HFFc6 (cell line): ENCODE measurements at regions not wholly inside any gene's neighbourhood (a gene's known extent, or its start where the extent isn't known, plus 50 kb on each side); places are given as distances from the start of the nearest gene placed in this dataset.
"Not testable (repeated sequence)": the region's sequence is repeated elsewhere in the genome, so short reads cannot be mapped to it uniquely, and the experiment has no call there.

ENCODE experiments used
- DNase-seq: peaks from one replicate; pipeline ENCODE4 v3.0.0-alpha.2; 2018
- H3K27ac Mint-ChIP-seq: 2 replicates; pipeline ENCODE4 v1.8.0; 2020; ENCODE audit warnings: mild to moderate bottlenecking, mixed read lengths
- H3K27me3 Mint-ChIP-seq: 2 replicates; pipeline ENCODE4 v1.8.0; 2021; ENCODE audit warnings: mild to moderate bottlenecking, moderate library complexity, mixed read lengths; ENCODE audit not compliant: insufficient read depth
- H3K36me3 Mint-ChIP-seq: 2 replicates; pipeline ENCODE4 v1.8.0; 2021; ENCODE audit warnings: low read depth, mixed read lengths
- H3K4me1 Mint-ChIP-seq: 2 replicates; pipeline ENCODE4 v1.8.0; 2020; ENCODE audit warnings: low read depth, mixed read lengths
- H3K4me3 Mint-ChIP-seq: 2 replicates; pipeline ENCODE4 v1.8.0; 2020; ENCODE audit warnings: mild to moderate bottlenecking, moderate library complexity, mixed read lengths
- H3K9me3 Mint-ChIP-seq: 2 replicates; pipeline ENCODE4 v1.8.0; 2020; ENCODE audit warnings: mild to moderate bottlenecking, mixed read lengths

DNA sequence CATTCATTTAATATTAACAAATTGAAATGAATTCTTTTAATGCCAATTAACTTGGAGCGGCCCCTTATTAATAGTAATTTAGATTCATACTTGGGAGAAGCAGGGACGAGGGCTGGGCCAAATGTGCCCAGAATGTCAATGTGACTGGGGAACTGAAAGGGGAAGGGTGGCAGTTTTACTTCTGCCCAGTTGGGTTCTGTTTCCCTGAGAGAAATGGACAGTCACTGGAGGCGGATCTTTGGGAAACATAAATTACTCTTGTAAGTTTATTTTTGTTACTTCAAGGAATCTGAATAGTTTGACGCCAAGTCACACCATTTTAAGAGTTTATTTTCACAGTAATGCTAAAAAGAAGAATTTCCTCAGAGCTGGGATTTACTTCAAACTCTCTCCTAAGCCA lies 432.1 kb downstream of the CNTNAP3B start:
- H3K4me3 Mint-ChIP-seq, H3K36me3 Mint-ChIP-seq, DNase-seq, H3K9me3 Mint-ChIP-seq, H3K4me1 Mint-ChIP-seq, H3K27ac Mint-ChIP-seq, H3K27me3 Mint-ChIP-seq: not testable (repeated sequence)

DNA sequence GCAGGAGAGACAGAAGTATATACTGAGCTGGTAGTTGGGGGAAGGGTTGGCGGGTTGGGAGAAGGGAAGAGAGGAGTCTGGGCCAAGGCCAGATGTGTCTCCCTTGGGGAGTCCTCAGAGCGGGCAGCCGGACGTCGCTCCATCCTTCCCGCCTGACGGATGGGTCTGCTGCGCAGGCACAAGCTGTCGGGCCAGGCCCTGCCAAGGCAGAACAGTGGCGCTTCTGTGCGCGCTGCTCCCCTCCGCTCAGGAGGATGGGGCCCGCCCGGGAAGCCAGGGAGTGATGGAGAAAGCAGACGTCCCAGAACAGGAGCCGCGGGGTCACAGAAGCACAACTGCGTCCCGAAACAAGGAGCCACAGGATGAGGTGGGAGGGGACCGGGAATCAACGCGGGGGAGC lies 449.9 kb downstream of the CNTNAP3B start:
- not testable (repeated sequence) for H3K27me3 Mint-ChIP-seq, H3K4me3 Mint-ChIP-seq, H3K4me1 Mint-ChIP-seq, H3K36me3 Mint-ChIP-seq, H3K9me3 Mint-ChIP-seq, H3K27ac Mint-ChIP-seq, DNase-seq

DNA sequence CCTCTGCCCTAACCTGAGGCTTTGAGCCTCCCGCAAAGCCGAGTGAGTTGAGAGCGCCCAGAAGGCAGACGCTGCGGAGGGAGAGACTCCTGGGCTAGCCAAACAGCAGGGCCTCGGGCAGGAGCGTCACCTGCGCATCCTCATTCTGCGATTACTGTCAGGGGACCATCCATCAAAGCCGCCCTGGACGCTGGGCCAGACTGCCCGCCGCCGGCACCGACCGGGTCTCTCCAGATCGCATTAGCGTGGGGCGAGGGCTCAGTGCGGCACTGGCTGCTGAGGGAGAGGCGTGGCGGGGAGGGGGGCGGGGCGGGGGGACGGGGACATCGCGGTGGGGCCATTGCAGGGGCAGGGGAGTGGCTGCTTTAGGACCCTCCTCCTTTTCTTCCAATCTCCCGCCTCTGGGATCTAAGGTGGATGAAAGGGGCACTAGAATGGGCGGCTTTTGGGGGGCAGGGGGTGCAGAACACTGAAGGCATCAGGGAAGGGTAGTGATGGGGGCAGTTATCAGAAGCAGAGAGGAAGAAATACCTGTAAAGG lies 465.7 kb downstream of the CNTNAP3B start:
- H3K9me3 Mint-ChIP-seq, H3K27ac Mint-ChIP-seq, H3K36me3 Mint-ChIP-seq, H3K27me3 Mint-ChIP-seq, H3K4me3 Mint-ChIP-seq, DNase-seq, H3K4me1 Mint-ChIP-seq: not testable (repeated sequence)

DNA sequence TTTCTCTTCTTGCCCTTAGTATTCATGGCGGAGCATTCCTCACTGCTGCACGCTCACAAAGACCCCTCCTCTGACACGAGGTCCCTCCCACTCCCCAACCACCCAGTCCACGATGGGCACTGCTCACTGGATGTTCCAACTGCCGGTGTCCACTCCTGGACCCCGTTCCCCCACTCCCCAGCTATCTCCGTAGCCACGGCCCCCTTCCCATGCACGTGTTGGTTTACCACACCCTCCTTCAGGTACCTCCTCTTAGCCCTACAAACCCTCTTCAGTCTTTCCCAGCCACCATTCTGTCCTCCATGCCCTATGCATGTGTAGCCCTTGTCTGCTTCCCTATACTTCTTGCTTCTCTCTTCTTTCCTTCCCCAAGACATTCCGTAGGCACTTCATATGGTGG lies 469.6 kb upstream of the ZNG1F start:
- H3K36me3 Mint-ChIP-seq, H3K4me1 Mint-ChIP-seq, H3K9me3 Mint-ChIP-seq, H3K27me3 Mint-ChIP-seq, DNase-seq, H3K4me3 Mint-ChIP-seq, H3K27ac Mint-ChIP-seq: not testable (repeated sequence)

DNA sequence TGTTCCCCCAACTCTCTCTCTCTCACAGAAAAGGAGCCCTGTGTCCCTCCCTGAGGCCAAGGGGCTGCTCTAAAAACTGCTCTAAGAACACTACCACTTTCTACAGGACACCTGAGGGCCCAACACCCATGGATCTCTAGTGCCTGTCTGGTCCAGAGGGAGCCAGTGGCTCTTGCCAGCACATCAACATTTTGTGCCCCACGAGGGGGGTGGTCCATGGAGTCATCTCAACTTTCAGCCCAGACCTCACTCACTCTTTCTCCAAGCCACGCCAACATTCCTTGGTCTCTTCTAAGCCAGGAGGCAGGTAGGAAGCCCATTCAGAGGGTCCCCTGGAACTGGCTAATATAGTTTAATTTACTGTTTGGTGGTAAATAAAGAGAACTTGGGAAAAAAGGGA lies 469.0 kb upstream of the ZNG1F start:
- H3K9me3 Mint-ChIP-seq, H3K27ac Mint-ChIP-seq, H3K36me3 Mint-ChIP-seq, DNase-seq, H3K27me3 Mint-ChIP-seq, H3K4me3 Mint-ChIP-seq, H3K4me1 Mint-ChIP-seq: not testable (repeated sequence)

DNA sequence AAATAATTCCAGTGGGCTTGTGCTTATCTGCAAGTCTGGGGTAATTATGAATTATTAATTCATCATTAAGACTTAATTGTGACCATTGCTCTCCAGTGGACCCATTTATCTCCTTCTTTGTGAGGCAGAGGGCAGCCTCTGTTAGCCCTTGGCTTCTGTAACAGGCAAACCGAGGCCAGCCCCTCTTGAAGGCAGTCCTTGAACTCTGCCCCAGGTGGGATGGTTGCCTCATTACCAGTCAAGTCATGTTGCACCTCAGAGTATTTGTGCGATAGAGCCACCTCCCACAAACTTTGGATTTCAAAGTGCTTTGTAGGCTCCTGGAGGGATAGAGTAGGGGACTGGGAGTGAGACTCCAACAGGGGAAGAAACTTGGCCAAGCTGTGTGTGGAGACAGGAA lies 468.0 kb upstream of the ZNG1F start:
- H3K4me3 Mint-ChIP-seq: not testable (repeated sequence)

DNA sequence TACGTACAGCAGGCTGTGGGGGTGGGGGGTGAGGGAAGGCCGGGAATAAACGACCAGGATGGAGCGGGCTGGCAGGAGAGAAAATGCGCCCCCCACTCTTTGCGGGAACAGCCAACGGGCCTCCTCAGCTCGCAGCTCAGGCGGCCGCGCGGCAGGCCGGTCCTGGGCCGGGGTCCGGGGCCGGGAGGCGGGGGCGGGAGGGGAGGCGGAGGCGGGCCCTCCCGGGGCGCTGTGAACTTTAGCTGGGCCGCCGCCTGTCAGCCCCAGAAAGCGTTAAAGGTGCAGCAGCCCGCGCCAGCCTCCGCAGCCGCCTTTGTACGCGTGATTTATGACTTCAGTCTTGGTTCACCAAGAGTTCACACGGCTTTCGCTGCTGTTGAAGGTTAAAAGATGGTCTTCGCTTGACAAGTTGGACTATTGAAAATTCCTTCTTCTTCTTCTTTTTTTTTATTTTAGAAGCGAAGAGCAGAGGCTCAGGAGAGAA lies 466.0 kb upstream of the ZNG1F start:
- not testable (repeated sequence) for DNase-seq, H3K27me3 Mint-ChIP-seq, H3K4me1 Mint-ChIP-seq, H3K9me3 Mint-ChIP-seq, H3K36me3 Mint-ChIP-seq, H3K27ac Mint-ChIP-seq, H3K4me3 Mint-ChIP-seq

More for the DNA sequence above, 468.0 kb upstream of the ZNG1F start:
- DNase-seq, H3K27me3 Mint-ChIP-seq, H3K27ac Mint-ChIP-seq, H3K36me3 Mint-ChIP-seq, H3K9me3 Mint-ChIP-seq, H3K4me1 Mint-ChIP-seq: not testable (repeated sequence)

DNA sequence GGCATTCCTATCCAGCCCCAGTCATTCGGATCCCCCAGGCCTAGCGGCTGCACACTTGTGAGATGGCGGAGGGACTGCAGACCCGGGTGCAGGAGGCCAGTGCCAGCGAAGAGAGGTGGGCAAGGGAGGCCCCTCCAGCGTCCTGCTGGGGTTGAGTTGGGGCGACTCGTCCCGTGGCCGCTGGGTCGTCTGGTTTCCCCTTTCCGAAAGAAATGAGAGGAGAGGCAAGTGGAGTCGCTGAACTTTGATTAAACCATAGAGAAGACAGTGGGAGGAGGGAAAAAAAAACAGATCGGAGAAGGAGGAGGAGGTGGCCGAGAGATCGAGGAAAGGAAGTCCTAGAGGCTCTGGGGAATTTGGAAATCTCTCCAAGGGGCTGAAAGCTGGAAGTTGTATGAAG lies 465.2 kb upstream of the ZNG1F start:
- not testable (repeated sequence) for H3K27ac Mint-ChIP-seq, H3K4me1 Mint-ChIP-seq, H3K4me3 Mint-ChIP-seq, H3K27me3 Mint-ChIP-seq, H3K36me3 Mint-ChIP-seq, H3K9me3 Mint-ChIP-seq, DNase-seq

DNA sequence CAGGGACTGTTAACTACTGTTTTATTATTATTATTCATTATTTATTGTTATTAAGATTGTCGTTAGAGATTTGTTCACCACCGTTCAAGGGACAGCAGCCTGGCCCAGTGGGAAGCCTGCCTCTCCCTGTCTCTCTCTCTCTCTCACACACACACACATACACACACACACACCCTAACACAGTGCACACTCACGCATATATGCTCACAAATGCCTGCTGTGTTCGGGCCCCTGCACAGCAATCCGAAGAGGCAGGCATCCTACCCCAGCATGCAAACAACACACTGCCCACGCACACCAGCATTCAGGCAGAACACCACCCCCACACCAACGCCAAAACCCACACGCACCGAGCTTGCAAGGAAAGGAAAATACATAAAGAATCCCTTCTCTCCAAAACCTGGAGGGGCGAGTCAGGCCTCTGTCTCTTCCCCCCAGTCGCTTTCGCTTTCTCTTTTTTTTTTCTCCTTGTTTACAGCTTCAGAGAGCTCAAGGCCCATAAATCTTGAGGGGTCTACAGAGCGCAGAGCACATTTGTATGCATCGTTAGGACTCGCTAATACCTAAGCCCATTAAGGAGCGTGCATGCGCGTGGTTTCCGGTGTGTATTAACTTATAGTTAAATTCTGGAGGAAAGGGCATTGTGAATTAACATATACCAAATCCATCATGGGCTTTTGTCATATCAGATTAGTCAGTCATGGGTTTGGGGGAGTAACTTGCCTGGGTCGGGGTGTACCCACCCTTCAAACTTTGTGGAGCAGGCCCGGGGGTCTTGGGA lies 464.6 kb upstream of the ZNG1F start:
- not testable (repeated sequence) for DNase-seq, H3K36me3 Mint-ChIP-seq, H3K27ac Mint-ChIP-seq, H3K27me3 Mint-ChIP-seq, H3K4me1 Mint-ChIP-seq, H3K4me3 Mint-ChIP-seq, H3K9me3 Mint-ChIP-seq

DNA sequence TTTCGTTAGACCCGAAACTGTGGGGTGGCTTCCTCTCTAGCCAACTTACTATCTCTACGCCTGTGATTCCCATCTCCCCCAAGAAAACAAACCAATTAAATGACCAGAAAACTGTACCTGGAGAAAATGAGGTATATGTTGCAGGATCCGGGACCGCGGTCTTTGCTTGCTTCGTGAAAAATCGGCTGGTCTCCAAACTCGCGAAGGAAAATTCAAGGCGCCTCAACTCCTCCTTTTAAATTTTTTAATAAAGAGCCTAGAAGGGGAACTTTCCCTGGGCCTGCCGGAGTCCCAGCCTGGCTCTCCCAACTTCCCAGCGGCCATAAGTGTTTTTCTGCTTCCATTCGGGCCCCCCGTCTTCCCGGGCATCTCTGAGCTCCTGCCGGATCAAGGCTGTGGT lies 463.7 kb upstream of the ZNG1F start:
- H3K4me1 Mint-ChIP-seq, DNase-seq, H3K27me3 Mint-ChIP-seq, H3K27ac Mint-ChIP-seq, H3K4me3 Mint-ChIP-seq, H3K9me3 Mint-ChIP-seq, H3K36me3 Mint-ChIP-seq: not testable (repeated sequence)

DNA sequence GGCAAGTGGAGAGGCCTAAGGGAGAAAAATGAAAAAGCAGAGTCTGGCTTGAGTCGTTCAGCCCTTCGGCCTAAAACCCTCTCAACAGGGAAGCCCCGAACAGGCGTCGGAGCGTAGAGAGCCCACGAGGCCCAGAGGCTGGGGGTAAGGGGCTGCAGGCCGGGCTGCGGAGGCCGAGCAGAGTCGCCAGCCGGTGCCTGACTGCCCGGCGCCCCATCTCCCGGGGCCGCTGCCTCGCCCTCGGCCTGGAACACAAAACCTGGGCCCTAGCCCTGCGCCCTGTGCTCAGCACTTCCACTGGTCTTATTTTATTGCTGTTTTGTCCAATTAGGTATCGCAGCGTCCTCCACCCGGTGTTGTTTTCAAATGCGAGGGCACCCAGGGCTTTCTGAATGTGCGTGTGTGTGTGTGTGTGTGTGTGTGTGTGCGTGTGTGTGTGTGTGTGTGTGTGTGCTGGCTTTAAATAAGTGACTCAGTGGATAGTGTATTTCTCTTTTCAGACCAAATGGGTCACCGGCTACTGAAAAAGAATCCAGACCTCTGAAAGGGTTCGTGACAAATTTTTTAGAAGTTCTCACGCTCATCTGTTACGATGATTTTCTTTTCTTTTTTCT lies 463.1 kb upstream of the ZNG1F start:
- DNase-seq, H3K4me3 Mint-ChIP-seq, H3K4me1 Mint-ChIP-seq, H3K27me3 Mint-ChIP-seq, H3K36me3 Mint-ChIP-seq, H3K27ac Mint-ChIP-seq, H3K9me3 Mint-ChIP-seq: not testable (repeated sequence)

DNA sequence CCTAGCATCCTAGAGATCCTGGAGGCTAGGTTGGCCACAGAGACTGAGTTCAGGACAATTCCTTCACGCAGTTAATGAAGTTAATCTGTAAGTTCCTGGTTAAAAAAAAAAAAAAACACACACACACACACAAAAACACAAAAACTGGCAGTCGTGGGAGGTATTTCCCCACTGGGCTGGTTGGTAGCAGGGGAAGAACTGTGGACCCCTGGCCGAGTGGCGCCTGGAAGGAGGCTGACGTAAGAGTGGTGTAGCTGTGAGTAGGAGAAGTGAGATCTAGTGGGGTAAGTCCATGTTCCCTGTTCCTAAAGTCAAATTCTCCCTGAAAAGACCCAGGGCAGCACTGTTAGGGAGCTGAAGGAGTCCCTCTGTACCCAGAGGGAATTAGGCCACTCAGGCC lies 461.0 kb upstream of the ZNG1F start:
- not testable (repeated sequence) for H3K27ac Mint-ChIP-seq, H3K36me3 Mint-ChIP-seq, H3K4me1 Mint-ChIP-seq, DNase-seq, H3K4me3 Mint-ChIP-seq, H3K9me3 Mint-ChIP-seq, H3K27me3 Mint-ChIP-seq

DNA sequence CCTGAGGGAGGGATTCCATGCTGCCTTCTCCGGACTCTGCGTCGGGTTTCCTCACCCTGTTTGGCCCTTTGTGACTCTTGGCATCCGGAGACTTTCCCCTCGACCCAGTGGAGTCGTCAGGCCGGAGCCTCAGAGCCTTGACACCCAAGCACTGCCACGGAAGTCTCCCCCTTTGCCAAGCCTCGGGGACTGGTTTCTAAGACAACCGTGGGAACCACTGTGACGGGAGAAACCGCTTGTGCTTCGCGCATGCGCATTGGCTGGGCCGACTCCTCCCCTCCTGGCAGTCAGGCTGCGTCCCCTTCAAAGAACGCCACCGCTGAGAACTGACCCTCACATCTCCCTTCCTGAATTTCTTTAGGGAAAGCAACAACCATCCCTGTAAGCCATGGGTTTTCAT lies 459.4 kb upstream of the ZNG1F start:
- H3K4me3 Mint-ChIP-seq, DNase-seq, H3K4me1 Mint-ChIP-seq, H3K27me3 Mint-ChIP-seq, H3K9me3 Mint-ChIP-seq, H3K36me3 Mint-ChIP-seq, H3K27ac Mint-ChIP-seq: not testable (repeated sequence)

DNA sequence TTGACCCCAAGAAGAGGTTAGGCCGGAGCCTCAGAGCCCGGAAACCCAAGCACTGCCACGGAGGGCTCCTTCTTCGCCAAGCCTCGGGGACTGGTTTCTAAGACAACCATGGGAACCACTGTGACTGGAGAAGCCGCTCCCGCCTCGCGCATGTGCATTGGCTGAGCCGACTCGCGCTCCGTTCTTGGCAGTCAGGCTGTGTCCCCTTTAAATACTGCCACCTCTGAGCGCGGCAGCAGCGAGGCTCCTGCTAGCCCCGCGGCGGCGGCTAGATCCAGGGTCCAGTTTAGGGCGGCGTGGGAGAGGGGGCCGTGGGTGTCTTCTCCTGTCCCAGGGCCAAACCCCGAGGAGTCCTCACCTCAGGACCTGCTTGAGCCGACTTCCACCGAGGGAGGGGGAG lies 457.1 kb upstream of the ZNG1F start:
- not testable (repeated sequence) for H3K4me1 Mint-ChIP-seq, H3K27me3 Mint-ChIP-seq, DNase-seq, H3K27ac Mint-ChIP-seq, H3K9me3 Mint-ChIP-seq, H3K4me3 Mint-ChIP-seq, H3K36me3 Mint-ChIP-seq
